ENCODE measurements at regions not wholly inside any gene's neighbourhood (a gene's known extent, or its start where the extent isn't known, plus 50 kb on each side); places are given as distances from the start of the nearest gene placed in this dataset.

DNA sequence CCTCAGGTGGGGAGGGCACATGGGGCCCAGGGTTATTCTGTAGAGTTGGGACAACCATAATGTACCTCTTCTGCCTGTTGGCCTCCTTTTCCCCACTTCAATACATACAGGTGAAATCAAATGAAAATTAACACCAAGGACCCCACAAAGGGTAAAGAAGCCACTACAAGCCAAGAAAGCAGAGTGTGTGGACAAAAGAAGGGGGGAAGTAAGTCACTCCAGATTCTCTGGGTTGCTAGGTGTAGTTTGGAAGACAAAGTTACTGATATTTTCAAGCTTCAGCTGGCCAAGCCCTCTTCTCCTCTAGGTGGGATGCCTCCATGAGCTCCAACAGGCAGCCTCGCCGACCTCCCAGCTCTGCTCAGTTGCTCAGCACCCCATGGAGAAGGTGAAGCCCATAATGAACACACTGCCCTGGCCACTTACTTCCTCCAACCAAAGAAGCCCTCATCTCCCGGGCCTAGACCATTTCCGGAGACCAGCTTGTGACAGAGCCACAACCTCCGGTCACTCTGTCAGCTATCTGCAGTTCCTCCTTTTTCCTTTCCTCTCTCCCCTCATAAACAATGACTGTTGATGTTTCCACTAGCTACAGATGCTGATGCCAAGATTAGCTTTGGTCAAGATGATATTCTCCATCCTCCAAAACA is 66.8 kb upstream of the MED4 start (continued):
- TF ChIP-seq HNRNPK (IDR thresholded peaks at IDR 0.05; ENCODE audit: low read depth, low read length, poor library complexity, severe bottlenecking), result no peak
- TF ChIP-seq COPS2 (conservative IDR thresholded peaks at IDR 0.05), result no peak
- TF ChIP-seq, protein P1, sequence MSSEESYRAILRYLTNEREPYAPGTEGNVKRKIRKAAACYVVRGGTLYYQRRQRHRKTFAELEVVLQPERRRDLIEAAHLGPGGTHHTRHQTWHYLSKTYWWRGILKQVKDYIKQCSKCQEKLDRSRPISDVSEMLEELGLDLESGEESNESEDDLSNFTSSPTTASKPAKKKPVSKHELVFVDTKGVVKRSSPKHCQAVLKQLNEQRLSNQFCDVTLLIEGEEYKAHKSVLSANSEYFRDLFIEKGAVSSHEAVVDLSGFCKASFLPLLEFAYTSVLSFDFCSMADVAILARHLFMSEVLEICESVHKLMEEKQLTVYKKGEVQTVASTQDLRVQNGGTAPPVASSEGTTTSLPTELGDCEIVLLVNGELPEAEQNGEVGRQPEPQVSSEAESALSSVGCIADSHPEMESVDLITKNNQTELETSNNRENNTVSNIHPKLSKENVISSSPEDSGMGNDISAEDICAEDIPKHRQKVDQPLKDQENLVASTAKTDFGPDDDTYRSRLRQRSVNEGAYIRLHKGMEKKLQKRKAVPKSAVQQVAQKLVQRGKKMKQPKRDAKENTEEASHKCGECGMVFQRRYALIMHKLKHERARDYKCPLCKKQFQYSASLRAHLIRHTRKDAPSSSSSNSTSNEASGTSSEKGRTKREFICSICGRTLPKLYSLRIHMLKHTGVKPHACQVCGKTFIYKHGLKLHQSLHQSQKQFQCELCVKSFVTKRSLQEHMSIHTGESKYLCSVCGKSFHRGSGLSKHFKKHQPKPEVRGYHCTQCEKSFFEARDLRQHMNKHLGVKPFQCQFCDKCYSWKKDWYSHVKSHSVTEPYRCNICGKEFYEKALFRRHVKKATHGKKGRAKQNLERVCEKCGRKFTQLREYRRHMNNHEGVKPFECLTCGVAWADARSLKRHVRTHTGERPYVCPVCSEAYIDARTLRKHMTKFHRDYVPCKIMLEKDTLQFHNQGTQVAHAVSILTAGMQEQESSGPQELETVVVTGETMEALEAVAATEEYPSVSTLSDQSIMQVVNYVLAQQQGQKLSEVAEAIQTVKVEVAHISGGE (CRISPR knock-in tag; IDR thresholded peaks at IDR 0.05), result peak in 1 of 3 experiments; percentile 63; a peak in 2 of 6 replicates
- TF ChIP-seq, protein P2, sequence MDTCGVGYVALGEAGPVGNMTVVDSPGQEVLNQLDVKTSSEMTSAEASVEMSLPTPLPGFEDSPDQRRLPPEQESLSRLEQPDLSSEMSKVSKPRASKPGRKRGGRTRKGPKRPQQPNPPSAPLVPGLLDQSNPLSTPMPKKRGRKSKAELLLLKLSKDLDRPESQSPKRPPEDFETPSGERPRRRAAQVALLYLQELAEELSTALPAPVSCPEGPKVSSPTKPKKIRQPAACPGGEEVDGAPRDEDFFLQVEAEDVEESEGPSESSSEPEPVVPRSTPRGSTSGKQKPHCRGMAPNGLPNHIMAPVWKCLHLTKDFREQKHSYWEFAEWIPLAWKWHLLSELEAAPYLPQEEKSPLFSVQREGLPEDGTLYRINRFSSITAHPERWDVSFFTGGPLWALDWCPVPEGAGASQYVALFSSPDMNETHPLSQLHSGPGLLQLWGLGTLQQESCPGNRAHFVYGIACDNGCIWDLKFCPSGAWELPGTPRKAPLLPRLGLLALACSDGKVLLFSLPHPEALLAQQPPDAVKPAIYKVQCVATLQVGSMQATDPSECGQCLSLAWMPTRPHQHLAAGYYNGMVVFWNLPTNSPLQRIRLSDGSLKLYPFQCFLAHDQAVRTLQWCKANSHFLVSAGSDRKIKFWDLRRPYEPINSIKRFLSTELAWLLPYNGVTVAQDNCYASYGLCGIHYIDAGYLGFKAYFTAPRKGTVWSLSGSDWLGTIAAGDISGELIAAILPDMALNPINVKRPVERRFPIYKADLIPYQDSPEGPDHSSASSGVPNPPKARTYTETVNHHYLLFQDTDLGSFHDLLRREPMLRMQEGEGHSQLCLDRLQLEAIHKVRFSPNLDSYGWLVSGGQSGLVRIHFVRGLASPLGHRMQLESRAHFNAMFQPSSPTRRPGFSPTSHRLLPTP (IDR thresholded peaks at IDR 0.05; ENCODE audit: borderline replicate concordance, extremely low read depth, insufficient read length), result no peak
- no peak for TF ChIP-seq NR2C1 (IDR thresholded peaks at IDR 0.05)
- TF ChIP-seq NR2C1 (tag; IDR thresholded peaks at IDR 0.05), result no peak
- TF ChIP-seq ZNF830 (CRISPR knock-in tag; IDR thresholded peaks at IDR 0.05), result no peak
- TF ChIP-seq NR2C2 (CRISPR knock-in tag; IDR thresholded peaks at IDR 0.05), result no peak
- TF ChIP-seq NR2C2 (tag; IDR thresholded peaks at IDR 0.05), result peak; percentile 22; the same call in 1 of the 2 replicates
- TF ChIP-seq, protein P3, sequence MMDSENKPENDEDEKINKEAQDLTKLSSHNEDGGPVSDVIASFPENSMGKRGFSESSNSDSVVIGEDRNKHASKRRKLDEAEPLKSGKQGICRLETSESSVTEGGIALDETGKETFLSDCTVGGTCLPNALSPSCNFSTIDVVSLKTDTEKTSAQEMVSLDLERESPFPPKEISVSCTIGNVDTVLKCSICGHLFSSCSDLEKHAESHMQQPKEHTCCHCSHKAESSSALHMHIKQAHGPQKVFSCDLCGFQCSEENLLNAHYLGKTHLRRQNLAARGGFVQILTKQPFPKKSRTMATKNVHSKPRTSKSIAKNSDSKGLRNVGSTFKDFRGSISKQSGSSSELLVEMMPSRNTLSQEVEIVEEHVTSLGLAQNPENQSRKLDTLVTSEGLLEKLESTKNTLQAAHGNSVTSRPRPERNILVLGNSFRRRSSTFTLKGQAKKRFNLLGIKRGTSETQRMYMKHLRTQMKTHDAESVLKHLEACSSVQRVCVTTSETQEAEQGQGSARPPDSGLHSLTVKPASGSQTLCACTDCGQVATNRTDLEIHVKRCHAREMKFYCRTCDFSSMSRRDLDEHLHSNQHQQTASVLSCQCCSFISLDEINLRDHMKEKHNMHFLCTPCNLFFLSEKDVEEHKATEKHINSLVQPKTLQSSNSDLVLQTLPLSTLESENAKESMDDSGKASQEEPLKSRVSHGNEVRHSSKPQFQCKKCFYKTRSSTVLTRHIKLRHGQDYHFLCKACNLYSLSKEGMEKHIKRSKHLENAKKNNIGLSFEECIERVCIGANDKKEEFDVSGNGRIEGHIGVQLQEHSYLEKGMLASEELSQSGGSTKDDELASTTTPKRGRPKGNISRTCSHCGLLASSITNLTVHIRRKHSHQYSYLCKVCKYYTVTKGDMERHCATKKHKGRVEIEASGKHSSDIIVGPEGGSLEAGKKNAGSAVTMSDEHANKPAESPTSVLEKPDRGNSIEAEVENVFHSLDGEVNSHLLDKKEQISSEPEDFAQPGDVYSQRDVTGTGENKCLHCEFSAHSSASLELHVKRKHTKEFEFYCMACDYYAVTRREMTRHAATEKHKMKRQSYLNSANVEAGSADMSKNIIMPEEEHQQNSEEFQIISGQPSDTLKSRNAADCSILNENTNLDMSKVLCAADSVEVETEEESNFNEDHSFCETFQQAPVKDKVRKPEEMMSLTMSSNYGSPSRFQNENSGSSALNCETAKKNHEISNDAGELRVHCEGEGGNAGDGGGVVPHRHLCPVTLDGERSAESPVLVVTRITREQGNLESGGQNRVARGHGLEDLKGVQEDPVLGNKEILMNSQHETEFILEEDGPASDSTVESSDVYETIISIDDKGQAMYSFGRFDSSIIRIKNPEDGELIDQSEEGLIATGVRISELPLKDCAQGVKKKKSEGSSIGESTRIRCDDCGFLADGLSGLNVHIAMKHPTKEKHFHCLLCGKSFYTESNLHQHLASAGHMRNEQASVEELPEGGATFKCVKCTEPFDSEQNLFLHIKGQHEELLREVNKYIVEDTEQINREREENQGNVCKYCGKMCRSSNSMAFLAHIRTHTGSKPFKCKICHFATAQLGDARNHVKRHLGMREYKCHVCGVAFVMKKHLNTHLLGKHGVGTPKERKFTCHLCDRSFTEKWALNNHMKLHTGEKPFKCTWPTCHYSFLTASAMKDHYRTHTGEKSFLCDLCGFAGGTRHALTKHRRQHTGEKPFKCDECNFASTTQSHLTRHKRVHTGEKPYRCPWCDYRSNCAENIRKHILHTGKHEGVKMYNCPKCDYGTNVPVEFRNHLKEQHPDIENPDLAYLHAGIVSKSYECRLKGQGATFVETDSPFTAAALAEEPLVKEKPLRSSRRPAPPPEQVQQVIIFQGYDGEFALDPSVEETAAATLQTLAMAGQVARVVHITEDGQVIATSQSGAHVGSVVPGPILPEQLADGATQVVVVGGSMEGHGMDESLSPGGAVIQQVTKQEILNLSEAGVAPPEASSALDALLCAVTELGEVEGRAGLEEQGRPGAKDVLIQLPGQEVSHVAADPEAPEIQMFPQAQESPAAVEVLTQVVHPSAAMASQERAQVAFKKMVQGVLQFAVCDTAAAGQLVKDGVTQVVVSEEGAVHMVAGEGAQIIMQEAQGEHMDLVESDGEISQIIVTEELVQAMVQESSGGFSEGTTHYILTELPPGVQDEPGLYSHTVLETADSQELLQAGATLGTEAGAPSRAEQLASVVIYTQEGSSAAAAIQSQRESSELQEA (IDR thresholded peaks at IDR 0.05; ENCODE audit: low read depth), result no peak
- TF ChIP-seq ZNF76 (CRISPR knock-in tag; IDR thresholded peaks at IDR 0.05; ENCODE audit: borderline replicate concordance), result no peak
- no peak for TF ChIP-seq ZC3H8 (IDR thresholded peaks at IDR 0.05)
